HG03457 (cell line): ENCODE measurements at regions not wholly inside any gene's neighbourhood (a gene's known extent, or its start where the extent isn't known, plus 50 kb on each side); places are given as distances from the start of the nearest gene placed in this dataset.
"Not testable (repeated sequence)": the region's sequence is repeated elsewhere in the genome, so short reads cannot be mapped to it uniquely, and the experiment has no call there.

ENCODE experiments used
- ATAC-seq: cut with Tn5 transposase; IDR thresholded peaks from one replicate; pipeline ENCODE4 v1.9.1; 2021; ENCODE audit warnings: moderate number of reproducible peaks; ENCODE audit not compliant: unreplicated experiment

DNA sequence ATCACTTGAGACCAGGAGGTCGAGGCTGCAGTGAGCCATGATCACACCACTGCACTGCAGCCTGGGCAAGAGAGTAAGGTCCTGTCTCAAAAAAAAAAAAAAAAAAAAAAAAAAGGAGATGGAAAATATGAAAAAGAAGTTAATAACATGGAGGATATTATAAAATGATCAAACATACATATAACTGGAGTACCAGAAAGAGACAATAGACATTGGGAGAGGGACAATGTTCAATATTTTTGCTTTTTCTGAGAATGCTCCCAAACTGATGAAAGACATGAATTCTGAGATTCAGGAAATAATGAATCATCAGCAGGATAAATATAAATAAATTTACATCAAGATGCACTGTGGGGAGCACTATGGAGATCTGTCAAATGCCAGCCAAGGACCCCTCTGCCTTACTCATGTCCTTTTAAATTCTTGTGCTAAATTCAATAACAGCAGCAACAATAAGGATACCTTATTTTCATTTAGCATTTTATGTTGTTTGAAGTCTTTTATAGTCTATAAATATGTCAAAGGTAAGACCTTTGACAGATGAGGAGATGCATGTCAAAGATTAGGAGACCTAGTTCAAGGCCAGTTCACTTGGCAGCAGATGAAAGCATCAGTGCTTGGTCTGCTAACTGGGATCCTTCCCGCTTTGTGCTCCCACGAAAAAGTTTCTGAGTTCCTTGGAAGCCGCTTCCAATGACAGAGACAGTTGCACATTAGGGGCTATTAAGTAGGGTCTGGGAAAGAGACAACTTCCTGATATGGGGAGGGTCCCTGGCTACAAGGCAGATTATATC, 97.7 kb downstream of the TLR5 start:
- ATAC-seq: no peak

- no peak for ATAC-seq
Observed at GRCh38 chr1:223046011-223046410, 97.0 kb downstream of the TLR5 start.

DNA sequence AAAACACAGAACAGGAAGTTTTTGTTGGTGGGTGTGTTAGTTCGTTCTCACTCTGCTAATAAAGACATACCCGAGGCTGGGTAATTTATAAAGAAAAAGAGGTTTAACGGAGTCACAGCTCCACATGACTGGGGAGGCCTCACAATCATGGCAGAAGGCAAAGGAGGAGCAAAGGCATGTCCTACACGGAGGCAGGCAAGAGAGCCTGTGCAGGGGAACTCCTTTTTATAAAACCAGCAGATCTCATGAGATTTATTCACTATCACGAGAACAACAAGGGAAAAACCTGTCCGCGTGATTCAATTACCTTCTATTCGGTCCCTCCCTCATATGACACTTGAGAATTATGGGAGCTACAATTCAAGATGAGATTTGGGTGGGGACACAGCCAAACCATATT, 96.6 kb downstream of the TLR5 start:
- not testable (repeated sequence) for ATAC-seq

GRCh38 chr1:223048026-223048425, 95.0 kb downstream of the TLR5 start:
- ATAC-seq: no peak

GRCh38 chr1:223052462-223052861, 90.6 kb downstream of the TLR5 start:
- no peak for ATAC-seq

GRCh38 chr1:223052931-223053330, 90.1 kb downstream of the TLR5 start:
- no peak for ATAC-seq

GRCh38 chr1:223056802-223057201, 86.2 kb downstream of the TLR5 start:
- no peak for ATAC-seq

DNA sequence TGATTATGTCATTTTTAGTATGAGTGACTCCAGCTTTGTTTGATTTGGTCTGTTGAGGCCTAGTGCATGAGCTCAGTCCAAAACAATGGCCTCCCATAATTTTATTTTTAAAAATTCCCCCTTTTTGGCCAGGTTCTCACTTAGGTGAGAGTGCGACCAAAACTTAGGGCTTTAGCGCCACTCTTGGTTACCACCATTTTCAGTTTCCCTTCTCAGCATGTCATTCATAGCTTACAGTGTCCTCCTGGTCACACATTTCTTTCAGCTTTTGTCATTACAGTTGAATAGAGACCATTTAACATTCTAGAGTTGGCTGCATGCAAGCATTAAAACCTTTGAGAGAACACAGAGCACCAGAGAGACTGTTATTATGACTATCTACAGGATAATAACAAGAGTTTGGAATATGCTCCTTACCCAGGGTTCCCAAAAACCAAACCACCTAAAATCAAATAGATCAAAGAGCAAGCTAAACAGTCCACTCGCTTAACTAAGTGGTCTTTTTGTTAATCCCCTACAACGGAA, 85.4 kb downstream of the TLR5 start:
- no peak for ATAC-seq
